ENCODE measurements at regions not wholly inside any gene's neighbourhood (a gene's known extent, or its start where the extent isn't known, plus 50 kb on each side); places are given as distances from the start of the nearest gene placed in this dataset.

DNA sequence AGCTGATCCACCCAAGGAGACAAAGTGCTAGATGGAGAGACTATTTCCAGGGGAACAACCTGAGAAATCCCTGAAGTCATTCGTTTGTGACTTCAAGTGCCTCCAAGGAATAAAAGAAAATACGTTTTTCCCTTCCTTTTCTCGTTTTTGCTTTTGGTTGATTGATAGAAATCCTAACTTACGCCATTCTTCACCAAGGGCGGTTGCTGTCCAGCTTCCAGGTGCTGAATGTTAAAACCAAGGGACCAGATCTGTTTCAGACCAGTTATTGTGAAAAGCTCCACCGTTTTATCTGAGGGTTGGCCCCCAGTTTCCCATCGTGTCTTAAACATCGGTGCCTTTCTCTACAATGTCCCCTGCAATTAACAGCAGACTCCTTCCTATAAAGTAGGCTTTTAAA is 600.7 kb upstream of the SGCD start:
- 0 out of 2 replicates have a peak, but pooled peaks cover 6% of the 10 kb centered on the region for H3K36me3 Mint-ChIP-seq (ENCODE audit: low read depth)

GRCh38 chr5:155727512-155728145 is 599.3 kb upstream of the SGCD start:
- Mint-ChIP-seq H3K36me3 (ENCODE audit: low read depth) (0 out of 2 replicates have a peak, but pooled peaks cover 6% of the 10 kb centered on the region), H3K27me3 (ENCODE audit: insufficient read depth) (peaks cover 2% of the 10 kb centered on the region), H3K9me3 (peaks cover 37% of the 10 kb centered on the region), H3K4me3 (no peak overlapping the region), H3K27ac (no peak overlapping the region), H3K4me1 (ENCODE audit: low read depth) (no peaks in the 10 kb centered on the region)
- TF ChIP-seq, protein P1, sequence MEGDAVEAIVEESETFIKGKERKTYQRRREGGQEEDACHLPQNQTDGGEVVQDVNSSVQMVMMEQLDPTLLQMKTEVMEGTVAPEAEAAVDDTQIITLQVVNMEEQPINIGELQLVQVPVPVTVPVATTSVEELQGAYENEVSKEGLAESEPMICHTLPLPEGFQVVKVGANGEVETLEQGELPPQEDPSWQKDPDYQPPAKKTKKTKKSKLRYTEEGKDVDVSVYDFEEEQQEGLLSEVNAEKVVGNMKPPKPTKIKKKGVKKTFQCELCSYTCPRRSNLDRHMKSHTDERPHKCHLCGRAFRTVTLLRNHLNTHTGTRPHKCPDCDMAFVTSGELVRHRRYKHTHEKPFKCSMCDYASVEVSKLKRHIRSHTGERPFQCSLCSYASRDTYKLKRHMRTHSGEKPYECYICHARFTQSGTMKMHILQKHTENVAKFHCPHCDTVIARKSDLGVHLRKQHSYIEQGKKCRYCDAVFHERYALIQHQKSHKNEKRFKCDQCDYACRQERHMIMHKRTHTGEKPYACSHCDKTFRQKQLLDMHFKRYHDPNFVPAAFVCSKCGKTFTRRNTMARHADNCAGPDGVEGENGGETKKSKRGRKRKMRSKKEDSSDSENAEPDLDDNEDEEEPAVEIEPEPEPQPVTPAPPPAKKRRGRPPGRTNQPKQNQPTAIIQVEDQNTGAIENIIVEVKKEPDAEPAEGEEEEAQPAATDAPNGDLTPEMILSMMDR (IDR thresholded peaks at IDR 0.05): no peak
- DNase-seq: no peak

More for the DNA sequence above, 600.7 kb upstream of the SGCD start:
- DNase-seq: no peak
- Mint-ChIP-seq H3K27ac (no peak overlapping the region), H3K4me3 (no peak overlapping the region), H3K4me1 (ENCODE audit: low read depth) (no peaks in the 10 kb centered on the region), H3K27me3 (ENCODE audit: insufficient read depth) (peaks cover 2% of the 10 kb centered on the region), H3K9me3 (peaks cover 32% of the 10 kb centered on the region)
- TF ChIP-seq, protein P1 (IDR thresholded peaks at IDR 0.05): no peak

DNA sequence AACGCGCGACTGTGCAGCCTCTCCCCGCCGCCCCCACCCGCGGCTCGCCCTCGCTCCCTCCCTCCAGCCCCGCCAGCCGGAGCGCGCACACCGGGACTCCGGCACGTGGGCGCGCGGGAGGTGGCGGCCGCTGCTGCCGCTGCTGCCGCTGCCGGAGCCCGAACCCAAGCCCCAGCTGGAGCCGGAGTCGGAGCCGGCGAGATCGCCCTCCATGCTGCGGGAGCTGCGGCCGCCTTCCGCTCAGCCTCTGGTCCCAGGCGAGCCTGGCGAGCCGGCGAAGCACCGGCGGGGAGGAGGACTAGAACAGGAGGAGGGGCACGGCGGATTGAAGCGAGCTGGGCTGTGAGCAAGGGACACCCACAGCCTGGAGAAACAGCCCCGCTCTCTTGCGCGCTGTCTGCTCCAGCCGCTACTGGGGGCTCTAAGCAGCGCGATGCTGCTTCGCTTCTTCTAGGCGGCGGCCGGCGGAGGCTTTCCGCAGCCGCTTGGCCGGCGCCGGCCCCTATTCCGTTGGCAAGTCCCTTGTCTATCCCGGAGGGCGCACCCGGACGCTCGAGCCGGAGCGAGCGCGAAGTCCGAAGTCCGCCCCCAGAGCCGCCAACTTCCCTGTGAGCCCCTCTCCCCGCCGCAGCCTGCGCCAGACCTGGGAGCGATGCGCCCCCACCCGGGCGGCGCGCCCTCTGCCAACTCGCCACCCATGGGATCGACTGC is 598.7 kb upstream of the SGCD start:
- Mint-ChIP-seq H3K27me3 (ENCODE audit: insufficient read depth) (peaks cover 2% of the 10 kb centered on the region), H3K9me3 (peaks cover 37% of the 10 kb centered on the region), H3K27ac (no peak overlapping the region), H3K4me3 (no peak overlapping the region), H3K4me1 (ENCODE audit: low read depth) (no peaks in the 10 kb centered on the region), H3K36me3 (ENCODE audit: low read depth) (0 out of 2 replicates have a peak, but pooled peaks cover 6% of the 10 kb centered on the region)
- TF ChIP-seq, protein P1 (IDR thresholded peaks at IDR 0.05): no peak
- no peak for DNase-seq

DNA sequence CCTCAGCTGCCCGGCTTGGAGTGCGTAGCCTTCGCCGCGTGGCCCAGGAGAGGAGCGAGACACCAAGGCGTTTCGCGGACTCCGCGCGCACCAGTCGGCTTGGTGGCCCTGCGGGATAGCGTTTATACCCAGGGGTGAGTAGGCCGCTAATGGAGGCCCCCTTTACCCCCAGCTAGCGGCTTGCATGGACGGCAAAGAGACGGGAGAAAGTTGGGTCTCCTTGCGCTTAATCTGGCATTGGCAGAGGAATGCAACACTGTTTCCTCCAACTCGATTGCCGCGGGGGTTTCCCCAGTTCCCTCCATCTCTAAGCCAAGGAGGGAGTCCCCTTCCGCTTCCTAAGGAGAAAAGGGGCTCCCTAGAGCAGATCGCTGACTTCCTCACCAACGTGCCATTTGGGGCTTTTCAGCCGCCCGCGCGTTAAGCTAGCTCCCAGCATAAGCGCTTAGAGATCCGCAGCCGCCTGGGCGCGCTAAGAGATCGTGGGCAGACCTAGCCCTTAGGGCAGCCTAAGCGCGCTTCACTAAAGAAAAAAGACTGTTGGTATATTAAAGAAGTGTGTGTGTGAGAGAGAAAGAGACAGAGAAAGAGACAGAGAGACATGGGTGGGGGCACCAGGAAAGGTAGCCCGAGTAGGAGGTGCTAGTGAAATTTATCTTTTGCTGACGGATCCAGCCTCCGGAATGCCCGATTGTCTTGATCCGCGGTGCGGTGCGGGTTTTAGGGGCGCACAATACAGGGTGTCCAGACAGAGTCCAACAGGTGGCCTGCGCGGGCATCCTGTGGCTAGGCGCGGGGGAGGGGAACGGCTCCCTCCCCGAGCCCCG is 597.9 kb upstream of the SGCD start:
- no peak for DNase-seq
- Mint-ChIP-seq H3K27ac (no peak overlapping the region), H3K4me1 (ENCODE audit: low read depth) (no peaks in the 10 kb centered on the region), H3K36me3 (ENCODE audit: low read depth) (0 out of 2 replicates have a peak, but pooled peaks cover 6% of the 10 kb centered on the region), H3K27me3 (ENCODE audit: insufficient read depth) (peaks cover 2% of the 10 kb centered on the region), H3K9me3 (peaks cover 37% of the 10 kb centered on the region), H3K4me3 (no peak overlapping the region)
- TF ChIP-seq, protein P1 (IDR thresholded peaks at IDR 0.05): no peak

DNA sequence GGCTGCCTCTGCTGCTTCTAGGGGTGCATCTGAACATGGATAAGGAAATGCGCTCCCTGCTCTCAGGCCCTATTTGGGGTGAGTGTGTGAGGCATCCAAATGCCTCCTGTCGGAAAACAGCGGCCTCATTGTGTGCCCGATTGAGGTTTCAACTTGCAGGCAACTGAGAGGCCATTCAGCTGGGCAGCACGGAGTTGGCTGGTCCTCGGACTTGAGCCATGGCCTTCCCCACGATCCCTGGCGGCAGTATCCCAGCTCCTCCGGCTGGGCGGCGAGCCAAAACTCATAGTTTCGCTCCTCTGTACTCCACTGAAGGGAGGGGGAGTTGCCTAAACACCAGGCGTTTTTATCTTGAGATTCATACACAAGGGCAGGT is 597.3 kb upstream of the SGCD start:
- DNase-seq: no peak
- TF ChIP-seq, protein P1 (IDR thresholded peaks at IDR 0.05): no peak
- Mint-ChIP-seq H3K27ac (no peak overlapping the region), H3K4me1 (ENCODE audit: low read depth) (no peaks in the 10 kb centered on the region), H3K4me3 (no peak overlapping the region), H3K27me3 (ENCODE audit: insufficient read depth) (peaks cover 2% of the 10 kb centered on the region), H3K36me3 (ENCODE audit: low read depth) (0 out of 2 replicates have a peak, but pooled peaks cover 6% of the 10 kb centered on the region), H3K9me3 (peaks cover 37% of the 10 kb centered on the region)
